Muscle of arm (tissue), 1 donor: ENCODE measurements at regions not wholly inside any gene's neighbourhood (a gene's known extent, or its start where the extent isn't known, plus 50 kb on each side); places are given as distances from the start of the nearest gene placed in this dataset.

Source experiments
- DNase-seq: peaks from one replicate; pipeline ENCODE4 v3.0.0-alpha.2; 2013

DNA sequence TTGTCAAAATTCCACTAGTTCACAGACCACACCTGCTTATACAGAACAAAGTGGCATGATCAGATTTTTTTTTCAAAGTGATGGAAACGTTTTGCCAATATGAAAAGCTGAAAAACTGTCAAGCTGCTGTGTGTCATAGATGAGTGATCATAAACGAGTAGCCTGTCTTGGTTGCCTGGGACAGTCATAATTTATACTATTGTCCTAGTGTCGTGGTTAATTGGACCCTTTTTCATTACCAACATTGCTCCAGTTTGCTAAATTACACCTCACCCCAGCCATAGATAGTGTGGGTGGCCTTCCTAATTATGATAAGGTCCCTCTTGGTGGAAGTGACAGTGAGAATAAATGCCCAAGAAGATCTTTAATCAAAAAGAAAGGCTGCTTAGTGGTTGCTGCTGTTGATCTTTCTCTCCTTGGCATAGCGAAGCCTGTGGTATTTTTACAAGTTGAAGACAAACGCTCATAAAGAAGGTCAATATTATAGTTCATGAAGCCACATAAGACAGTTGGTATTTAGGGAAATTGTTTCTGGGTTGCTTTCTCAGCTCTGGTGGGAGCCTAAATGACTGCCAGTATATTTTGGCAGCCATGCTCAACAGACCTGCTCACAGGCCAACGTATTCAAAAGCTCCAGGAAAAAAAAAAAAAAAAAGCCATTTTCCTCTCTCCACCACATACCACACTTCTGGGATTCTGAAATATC, 478.1 kb downstream of the PLA2G4A start:
- no peak for DNase-seq

DNA sequence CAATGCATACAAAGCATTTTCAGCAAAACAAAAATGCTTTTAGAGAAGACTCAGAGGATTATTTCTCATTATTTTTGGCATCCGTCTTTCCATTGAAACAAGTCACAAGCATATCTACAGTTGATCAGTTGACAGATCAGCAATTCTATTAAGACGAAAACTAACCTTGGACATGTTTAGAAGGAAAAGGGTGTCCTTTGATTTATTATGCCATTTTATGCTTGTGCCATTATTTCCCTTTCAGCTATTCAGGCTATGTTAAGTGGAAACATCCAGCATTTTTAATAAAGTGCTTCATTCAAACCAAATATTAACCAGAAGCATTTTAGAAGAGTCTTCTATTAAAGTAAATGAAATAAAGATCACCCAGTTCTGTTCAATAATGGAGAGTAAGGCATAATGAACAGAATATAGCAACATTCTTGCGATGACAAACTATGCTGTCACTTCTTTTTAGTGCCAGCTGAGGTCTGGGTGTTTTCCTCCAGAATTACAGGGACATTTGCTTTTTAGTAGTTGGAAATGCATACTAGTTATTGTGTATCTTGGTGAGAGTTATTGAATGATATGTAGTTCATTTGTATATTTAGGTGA, 481.4 kb downstream of the PLA2G4A start:
- DNase-seq, result no peak

DNA sequence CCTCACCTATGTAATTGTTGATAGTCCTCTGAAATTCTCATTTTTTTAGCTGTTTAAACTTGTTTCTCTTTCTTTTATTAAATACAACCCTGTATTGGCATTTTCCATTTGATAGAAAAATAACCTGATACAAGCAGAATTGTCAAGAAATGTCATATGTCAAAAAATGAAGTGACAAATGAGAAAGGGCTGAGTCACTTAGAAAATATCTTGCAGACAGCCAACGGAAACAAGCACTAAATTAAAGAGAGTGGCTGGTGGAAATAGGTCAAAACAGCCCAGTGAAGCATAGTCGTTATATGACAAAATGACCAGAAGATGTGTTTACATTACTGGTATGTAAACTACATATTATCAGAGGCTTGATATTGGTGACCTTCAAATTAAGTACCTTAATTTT, 484.4 kb downstream of the PLA2G4A start:
- no peak for DNase-seq

DNA sequence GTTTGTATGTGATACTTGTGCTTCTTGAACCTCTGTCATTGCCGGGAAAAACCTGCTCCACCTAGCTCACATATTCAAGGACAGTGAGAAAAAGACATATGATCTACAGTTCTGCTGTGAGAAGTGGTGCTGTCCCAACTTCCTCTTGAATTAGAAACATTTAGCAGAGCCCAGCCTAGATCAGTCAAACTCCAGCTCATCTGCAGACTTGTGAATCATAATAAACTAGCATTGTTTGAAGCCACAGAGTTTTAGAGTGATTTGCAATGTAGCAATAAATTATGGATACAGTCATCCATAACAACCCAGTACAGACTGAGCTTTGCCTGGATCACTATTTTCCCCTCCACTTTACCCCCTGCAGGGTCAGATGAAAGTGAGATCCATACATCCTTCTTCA, 497.8 kb downstream of the PLA2G4A start:
- no peak for DNase-seq

DNA sequence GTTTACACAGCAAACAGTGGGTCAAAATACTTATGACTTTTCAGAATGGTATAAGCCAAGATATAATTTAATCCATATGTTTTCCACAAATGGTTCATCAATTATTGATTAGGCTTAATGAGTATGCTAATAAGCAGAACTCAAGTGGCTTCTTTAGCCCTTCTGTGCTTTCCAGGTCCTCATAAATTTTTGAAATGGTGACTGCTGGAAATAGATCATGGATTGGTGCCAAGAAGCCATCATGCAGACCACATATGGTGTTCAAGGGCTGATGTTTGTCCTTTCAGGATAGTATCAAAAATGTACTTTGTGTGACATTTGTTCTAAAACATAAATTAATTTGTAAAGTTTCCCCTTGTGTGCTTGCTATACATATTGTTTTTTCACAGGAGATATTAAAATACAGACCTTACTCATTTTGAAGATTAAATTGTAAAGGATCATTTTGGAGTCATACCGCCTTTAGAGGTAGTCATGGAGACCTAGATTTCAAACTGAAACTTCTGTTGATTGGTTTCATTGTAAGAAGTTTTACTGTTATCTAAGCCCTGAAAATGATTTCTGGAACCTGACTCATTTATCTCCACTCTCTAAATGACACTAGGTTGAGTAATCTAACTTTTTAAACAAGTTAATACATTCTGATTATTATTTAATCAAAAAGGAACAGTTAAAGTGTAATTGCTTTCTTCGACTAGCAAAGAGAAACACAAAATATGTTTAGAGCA, 507.9 kb downstream of the PLA2G4A start:
- no peak for DNase-seq

DNA sequence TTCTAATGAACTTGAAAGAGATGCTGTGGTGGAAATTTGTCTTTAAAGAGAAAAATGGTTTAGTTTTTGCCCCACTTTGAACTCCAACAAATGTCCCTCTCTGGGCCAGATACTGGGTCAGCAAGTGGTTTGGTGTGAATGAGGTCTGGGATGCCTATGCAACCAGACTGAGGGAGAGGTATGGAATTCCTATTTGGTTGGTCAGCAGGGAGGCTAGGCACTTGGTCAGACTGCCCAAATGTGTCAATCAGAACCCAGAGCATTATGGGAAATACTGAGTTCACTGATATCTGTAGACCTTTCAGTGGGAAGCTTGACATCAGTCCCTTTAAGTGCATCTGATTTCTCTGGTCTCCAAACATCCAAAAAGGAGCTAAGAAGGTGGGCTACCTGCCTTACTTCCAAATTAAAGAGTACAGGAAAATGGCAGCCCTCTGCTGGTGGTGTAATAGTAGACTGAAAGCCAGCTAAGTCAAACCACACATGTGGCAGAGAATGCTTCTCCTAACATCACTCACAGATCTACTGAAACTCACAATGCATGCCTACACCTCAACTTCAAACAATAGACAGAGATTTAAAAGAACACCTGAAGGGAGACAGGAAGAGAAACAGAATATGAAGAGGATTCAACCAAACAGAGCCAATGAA, 510.1 kb downstream of the PLA2G4A start:
- no peak for DNase-seq

DNA sequence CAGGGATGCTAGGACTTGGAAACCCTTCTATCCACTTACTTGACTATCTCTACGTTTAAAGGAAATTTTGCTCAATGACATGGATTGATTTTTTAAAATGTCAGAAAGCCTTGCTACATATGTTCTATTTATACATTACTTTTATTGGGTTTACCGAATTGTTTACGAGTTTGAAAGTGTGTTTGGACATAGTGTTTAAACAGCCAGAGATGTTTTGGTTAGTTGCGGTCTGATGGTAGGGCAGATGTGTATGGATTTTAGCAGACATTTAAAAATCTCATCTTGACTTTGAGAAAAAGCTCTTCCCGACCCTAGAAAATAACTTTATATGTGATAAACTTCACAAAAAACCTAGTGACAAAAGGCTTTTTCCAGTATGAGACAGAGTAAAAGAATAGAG, 513.7 kb downstream of the PLA2G4A start:
- no peak for DNase-seq

DNA sequence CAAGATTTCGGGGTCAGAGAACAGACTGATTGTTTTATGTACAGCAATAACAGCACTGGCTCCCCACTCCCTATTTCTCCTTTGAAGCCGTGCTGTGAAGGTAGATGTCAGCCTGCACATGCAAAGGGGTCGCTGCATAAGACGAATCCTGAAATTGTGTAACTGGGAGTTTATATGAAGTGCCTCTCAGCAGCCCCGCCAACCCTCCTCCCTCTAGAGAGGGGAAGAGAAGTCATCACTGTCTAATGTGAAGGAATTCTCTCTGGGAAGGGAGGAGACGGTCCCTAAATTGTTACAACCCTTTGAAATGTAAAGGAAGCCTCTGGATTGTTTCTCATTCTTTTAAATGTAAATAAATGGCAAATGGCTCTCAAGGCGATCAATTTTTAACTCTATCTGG, 545.3 kb downstream of the PLA2G4A start:
- no peak for DNase-seq

DNA sequence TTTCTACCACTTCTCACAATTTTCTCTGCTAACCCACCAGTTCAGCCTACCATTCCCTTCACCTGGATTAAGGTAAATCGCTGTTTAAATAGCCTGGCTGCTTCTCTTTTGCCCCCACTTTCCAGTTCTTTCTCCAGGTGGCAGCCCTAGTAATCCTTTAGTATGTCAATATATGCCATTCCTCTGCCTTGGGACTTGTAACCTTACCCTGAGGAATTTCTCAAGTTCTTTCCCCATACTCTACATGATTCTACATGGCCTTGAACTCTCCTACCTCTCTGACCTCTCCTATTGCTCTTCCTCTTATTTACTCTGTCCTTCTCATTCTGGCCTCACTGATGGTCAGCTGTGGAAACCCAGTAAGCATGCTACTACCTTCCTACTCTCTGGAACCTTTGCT, 546.0 kb downstream of the PLA2G4A start:
- DNase-seq, result no peak

DNA sequence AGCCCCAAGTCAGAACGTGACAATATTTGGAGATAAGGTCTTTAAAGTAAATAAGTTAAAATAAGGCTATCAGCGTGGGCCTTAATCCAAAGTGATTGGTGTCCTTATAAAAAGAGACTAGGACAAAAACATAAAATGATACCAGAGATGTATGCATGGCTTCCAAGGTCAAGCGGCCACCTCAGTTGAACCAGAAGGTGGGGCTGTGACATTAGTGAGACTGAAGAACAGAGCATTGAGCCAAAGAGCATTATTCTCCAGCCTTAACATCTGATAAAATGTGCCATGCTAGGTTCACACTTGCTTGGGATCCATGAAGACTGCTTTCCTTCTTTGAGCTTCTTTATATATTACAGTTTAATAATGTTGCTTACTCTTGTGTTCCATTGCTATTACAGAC, 554.6 kb downstream of the PLA2G4A start:
- DNase-seq, result no peak

DNA sequence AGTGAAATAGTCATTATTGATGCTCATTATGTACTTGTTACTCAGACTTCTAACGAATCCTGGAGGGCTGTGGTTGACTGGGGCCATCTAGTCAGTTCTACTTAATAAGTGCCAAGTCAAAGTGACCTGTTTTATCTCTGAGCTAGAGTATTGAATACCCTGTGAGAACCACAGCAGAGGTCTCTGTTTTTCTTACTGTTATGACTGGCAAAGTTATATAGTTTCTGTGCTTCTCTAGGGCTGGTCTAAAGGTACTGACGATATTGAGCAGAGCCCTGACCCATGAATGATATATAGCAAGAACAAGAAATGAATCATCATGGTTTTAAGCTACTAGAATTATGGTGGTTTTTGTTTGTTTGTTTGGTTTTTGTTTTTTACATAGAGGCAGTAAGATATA, 555.8 kb downstream of the PLA2G4A start:
- no peak for DNase-seq

DNA sequence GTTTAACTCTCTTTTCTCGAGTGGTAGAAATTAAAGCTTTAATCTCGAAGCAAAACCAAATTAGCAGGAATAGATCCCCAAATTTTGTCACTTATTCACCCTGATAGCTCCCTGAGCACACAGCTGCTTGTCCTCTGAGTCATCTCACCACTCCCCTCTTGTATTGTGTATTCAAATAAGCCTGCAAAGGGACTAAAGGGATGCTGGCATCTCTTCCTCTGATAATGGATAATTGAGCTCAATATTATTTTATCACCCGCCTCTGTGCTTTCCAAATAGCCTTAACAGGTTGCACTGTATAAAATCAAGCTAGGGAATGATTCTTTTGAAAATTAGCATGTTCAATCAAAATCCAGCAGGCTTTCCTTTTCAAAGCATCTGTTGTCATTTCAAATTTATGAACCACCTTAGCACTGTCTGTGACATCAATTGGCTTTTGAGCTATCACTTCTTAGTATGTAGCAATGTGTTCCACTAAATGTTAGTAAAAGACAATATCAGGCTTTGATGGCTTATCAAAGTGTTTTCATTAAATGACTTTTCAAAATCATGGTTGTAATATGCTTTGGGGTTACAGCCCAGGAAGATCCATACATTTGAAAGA, 561.6 kb downstream of the PLA2G4A start:
- DNase-seq, result no peak

DNA sequence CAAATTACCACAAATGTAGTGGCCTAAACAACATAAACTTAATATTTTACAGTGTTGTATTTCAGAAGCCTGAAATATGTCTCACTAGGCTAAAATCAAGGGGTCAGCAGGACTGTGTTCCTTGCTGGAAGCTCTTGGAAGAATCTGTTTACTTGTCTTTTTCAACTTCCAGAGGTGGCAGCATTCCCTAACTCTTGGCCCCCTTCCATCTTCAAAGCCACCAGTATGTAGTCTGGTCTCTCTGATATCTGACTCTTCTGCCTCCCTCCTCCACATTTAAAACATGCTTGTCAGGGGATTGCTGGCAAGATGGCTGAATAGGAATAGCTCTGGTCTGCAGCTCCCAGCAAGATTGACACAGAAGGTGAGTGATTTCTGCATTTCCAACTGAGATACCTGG, 567.5 kb downstream of the PLA2G4A start:
- no peak for DNase-seq

DNA sequence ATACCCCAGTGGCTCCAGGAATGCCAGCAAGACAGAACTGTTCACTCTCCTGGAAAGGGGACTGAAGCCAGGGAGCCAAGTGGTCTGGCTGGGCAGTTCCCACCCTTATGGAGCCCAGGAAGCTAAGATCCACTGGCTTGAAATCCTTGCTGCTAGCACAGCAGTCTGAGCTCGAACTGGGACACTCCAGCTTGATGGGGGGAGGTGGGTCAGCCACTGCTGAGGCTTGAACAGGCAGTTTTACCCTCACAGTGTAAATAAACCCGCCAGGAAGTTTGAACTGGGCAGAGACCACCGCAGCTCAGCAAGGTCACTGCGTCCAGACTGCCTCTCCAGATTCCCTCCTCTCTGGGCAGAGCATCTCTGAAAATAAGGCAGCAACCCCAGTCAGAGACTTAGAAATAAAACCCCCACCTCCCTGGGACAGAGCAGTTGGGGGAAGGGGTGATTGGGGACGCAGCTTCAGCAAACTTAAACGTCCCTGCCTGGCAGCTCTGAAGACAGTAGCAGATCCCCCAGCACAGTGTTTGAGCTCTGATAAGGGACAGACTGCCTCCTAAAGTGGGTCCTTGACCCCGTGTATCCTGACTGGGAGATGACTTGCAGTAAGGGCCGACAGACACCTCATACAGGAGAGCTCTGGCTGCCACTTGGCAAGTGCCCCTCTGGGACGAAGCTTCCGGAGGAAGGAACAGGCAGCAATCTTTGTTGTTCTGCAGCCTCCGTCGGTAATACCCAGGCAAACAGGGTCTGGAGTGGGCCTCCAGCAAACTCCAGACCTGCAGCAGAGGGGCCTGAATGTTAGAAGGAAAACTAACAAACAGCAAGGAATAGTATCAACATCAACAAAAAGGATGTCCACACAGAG, 568.4 kb downstream of the PLA2G4A start:
- no peak for DNase-seq

DNA sequence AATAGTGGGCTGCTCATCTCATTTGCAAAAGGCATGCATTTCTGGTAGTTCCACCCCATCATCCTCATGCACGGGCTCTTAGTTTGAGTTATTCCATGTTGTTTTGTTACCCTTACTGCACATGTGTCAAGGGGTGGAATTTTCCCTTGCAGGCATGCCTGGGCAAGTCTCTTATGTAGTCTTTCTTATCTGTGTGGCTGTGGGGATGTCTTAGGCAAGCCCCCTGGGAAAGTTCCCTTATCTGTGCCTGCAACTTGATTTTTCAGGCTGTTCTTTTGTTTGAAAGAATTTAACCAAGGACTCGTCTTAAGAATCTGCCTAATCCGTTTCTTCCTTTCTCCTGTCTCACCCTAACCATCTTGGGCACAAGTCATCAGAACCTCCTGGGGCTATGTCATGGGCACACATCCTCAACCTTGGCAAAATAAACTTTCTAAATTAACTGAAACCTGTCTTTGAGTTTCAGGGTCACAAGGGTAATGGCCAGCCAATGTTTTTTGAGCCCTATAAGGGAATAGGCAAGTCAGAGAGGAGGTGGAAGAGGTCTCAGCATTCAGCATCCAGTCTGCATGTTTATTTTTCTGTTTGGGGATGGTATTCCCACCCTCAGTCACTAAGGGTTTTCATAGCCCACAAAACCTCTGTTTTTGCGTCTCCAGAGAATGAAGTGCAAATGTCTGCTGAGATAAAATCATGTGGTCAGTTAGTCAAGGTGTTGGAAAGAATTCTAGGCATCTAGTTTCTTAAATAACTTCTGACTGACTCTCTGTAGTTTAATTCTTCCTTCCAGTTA, 579.7 kb downstream of the PLA2G4A start:
- DNase-seq, result no peak

DNA sequence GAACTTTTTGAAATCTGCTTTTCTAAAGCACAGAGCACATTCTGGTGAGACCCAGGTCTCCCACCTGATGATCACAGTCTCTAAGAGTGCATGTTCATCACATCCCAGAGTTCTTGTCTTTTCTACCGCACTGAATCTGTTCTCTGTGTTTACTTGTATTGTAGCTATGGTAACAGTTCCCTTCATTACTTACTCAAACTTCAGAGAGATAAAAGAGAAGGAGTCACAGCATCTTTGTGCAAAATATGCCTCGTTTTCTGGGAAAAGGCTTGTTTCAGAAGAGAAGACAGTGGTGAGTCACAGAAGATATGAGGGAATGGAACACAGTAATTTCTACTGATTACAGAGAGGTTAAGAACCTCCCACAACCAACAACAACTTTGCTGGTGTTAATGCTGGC, 580.6 kb downstream of the PLA2G4A start:
- DNase-seq, result no peak

DNA sequence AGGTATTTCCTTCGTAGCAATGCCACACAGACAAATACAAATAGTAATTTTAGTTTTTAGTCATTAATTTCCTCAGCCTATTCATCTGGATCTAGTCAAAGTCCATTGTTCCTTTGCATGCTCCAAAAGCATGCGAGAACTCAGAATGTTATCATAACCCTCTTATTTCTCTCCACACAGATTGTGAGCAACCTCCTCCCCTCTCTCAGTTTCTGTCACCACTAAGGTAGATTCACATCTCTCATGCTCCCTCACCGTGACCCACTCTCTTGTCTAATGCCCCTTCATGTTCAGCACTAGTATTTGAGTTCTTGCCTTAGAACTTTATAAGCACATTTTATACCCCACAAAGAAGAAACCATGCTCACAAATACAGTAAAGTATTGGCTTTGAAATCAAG, 582.4 kb downstream of the PLA2G4A start:
- no peak for DNase-seq

DNA sequence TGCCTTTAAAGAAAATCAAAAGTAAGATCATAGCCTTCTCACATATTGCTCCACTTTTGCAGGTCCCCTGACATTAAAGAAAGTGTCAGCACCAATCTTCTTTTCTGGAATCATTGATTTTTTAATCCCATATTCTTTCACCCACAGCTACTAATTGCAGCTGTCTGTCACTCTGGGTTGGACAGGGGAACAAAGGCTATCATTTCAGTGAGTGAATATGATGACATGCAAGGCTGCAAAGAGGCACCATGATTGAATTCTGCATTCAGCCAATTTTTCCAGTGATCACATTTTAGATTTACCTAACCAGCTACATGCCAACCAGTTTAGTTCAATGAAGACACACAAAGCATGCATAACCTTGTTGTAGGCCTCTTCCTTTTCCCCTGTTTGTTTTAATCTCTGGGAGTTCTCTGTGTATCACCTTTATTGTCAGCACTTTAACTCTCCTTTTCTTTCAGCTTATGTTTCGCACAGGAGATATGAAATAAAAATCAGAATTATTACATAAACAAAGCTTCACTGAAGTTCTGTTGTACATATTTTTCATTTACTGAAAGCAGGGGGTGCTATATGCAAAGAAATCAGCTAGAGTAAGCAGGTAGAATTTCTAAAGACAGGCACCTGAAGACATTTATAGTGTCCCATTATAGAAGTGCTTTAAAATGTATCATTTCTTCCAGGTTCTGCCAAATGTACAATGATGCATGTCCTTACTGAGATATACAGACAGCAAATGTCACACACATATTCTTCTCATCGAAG, 584.8 kb downstream of the PLA2G4A start:
- no peak for DNase-seq

DNA sequence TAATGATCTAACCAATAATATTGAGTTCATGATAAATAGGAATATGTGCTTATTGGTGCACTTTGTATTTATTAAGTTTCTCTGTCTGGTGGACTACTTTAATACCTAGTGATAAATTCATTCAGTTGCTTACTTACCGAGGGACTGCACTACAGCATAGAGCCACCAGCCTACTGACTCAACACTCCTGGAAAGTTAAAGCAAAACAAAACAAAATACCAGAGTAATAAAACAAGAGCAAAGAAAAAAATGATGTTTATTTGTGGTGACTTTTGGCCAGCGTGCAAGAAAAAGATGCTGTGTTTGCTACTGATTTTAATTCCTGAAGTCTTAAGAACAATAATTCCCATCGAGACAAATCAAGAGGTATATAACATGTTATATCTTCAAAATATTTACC, 586.3 kb downstream of the PLA2G4A start:
- DNase-seq, result no peak

DNA sequence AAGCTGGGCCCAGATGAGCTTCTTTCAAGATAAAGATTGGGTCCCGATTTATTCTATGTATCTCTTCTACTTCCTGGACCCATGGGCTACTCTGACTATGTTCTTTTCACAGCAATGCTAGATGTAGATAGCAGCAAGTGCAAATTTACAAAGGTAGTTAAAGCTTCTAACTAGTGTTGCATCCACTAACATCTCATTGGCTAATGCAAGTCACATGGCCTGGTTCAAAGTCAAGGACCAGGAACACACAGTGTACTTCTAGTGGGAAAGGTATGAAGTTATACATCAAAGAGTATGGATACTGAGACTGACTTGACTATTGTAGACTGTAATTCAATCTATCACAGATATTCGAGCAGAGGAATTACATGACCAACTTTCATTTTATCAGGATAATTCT, 588.8 kb downstream of the PLA2G4A start:
- no peak for DNase-seq
